ENCODE measurements at regions not wholly inside any gene's neighbourhood (a gene's known extent, or its start where the extent isn't known, plus 50 kb on each side); places are given as distances from the start of the nearest gene placed in this dataset.

DNA sequence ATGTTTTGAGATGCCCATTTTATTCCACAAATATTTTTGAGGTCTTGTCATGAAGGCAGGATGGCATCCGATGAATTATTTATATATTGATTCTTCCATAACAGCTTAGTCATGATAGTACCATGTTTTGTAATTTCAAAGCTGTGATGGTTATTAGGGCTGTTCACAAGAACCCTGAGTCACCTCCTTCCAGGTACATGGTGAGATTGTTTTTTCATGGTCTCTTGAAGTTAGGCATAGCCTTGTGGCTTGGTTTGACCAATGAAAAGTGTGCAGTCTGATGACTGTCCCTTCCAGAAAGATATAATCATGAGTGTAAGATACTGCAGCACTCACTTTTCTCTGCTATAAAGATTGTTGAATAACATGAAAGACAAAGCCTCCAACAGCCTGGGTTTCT, 274.8 kb downstream of the FGFR2 start:
- no peak for TF ChIP-seq EP300 (conservative IDR thresholded peaks at IDR 0.05; ENCODE audit: poor library complexity, severe bottlenecking)
- no peak for TF ChIP-seq SMC3 (conservative IDR thresholded peaks at IDR 0.05; ENCODE audit: poor library complexity)
- no peak for TF ChIP-seq TAF1 (IDR thresholded peaks at IDR 0.05; ENCODE audit: low read depth)
- no peak for TF ChIP-seq EZH2 (IDR thresholded peaks at IDR 0.05; ENCODE audit: borderline replicate concordance, insufficient read depth, low read length, poor library complexity, severe bottlenecking)
- TF ChIP-seq, protein P1, sequence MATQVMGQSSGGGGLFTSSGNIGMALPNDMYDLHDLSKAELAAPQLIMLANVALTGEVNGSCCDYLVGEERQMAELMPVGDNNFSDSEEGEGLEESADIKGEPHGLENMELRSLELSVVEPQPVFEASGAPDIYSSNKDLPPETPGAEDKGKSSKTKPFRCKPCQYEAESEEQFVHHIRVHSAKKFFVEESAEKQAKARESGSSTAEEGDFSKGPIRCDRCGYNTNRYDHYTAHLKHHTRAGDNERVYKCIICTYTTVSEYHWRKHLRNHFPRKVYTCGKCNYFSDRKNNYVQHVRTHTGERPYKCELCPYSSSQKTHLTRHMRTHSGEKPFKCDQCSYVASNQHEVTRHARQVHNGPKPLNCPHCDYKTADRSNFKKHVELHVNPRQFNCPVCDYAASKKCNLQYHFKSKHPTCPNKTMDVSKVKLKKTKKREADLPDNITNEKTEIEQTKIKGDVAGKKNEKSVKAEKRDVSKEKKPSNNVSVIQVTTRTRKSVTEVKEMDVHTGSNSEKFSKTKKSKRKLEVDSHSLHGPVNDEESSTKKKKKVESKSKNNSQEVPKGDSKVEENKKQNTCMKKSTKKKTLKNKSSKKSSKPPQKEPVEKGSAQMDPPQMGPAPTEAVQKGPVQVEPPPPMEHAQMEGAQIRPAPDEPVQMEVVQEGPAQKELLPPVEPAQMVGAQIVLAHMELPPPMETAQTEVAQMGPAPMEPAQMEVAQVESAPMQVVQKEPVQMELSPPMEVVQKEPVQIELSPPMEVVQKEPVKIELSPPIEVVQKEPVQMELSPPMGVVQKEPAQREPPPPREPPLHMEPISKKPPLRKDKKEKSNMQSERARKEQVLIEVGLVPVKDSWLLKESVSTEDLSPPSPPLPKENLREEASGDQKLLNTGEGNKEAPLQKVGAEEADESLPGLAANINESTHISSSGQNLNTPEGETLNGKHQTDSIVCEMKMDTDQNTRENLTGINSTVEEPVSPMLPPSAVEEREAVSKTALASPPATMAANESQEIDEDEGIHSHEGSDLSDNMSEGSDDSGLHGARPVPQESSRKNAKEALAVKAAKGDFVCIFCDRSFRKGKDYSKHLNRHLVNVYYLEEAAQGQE (IDR thresholded peaks at IDR 0.05; ENCODE audit: borderline replicate concordance): no peak
- TF ChIP-seq POLR2AphosphoS5 (IDR thresholded peaks at IDR 0.05): no peak
- TF ChIP-seq MXI1 (conservative IDR thresholded peaks at IDR 0.05; ENCODE audit: poor library complexity, severe bottlenecking): no peak
- TF ChIP-seq RAD21 (conservative IDR thresholded peaks at IDR 0.05): no peak
- TF ChIP-seq CTCF (IDR thresholded peaks at IDR 0.05; ENCODE audit: poor library complexity, severe bottlenecking): no peak
- Histone ChIP-seq H3K27ac (ENCODE audit: low read length) (no peak overlapping the region), H3K9me3 (ENCODE audit: low read length) (no peaks in the 10 kb centered on the region), H3K79me2 (replicated peaks; ENCODE audit: insufficient read depth, low read length) (no peaks in the 10 kb centered on the region), H3K4me2 (ENCODE audit: low read length) (no peak overlapping the region), H3K9ac (ENCODE audit: low read length) (no peak overlapping the region), H3K36me3 (ENCODE audit: insufficient read depth, low read length) (no peaks in the 10 kb centered on the region), H3K27me3 (ENCODE audit: insufficient read depth, low read depth, low read length) (peaks cover 4% of the 10 kb centered on the region), H2AFZ (ENCODE audit: low read depth, low read length) (no peak overlapping the region), H4K20me1 (ENCODE audit: insufficient read depth) (no peaks in the 10 kb centered on the region), H3K4me3 (ENCODE audit: low read length) (no peak overlapping the region), H3K9me2 (ENCODE audit: insufficient read depth, low read length) (no peaks in the 10 kb centered on the region), H3F3A (ENCODE audit: insufficient read depth, low read length, poor library complexity, severe bottlenecking) (no peaks in the 10 kb centered on the region)

DNA sequence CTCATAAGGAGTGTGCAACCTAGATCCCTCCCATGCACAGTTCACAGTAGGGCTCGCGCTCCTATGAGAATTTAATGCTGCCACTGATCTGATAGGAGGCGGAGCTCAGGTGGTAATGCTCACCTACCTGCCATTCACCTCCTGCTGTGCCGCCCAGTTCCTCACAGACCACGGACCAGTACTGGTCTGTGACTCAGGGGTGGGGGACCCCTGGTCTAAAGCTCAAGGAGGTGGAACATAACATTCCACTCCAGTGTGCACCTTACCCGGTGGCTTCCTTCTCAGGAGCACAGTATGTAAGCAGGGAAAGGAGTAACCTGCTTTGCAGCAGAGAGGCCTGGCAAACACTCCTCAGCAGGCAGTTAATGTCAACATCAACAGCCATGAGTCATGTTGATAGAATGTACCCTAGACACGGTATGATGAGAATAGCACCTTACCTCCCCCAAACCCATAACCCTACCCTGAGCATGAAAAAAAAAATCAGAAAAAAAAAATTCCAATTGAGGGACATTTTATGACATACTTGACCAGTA, 273.5 kb downstream of the FGFR2 start:
- Histone ChIP-seq H3F3A (ENCODE audit: insufficient read depth, low read length, poor library complexity, severe bottlenecking) (no peaks in the 10 kb centered on the region), H2AFZ (ENCODE audit: low read depth, low read length) (no peak overlapping the region), H3K27me3 (ENCODE audit: insufficient read depth, low read depth, low read length) (peaks cover 6% of the 10 kb centered on the region), H3K79me2 (replicated peaks; ENCODE audit: insufficient read depth, low read length) (no peaks in the 10 kb centered on the region), H3K36me3 (ENCODE audit: insufficient read depth, low read length) (no peaks in the 10 kb centered on the region), H3K9ac (ENCODE audit: low read length) (no peak overlapping the region), H3K4me3 (ENCODE audit: low read length) (no peak overlapping the region), H3K9me2 (ENCODE audit: insufficient read depth, low read length) (no peaks in the 10 kb centered on the region), H3K4me2 (ENCODE audit: low read length) (no peak overlapping the region), H4K20me1 (ENCODE audit: insufficient read depth) (no peaks in the 10 kb centered on the region), H3K27ac (ENCODE audit: low read length) (no peak overlapping the region), H3K9me3 (ENCODE audit: low read length) (no peaks in the 10 kb centered on the region)
- TF ChIP-seq POLR2AphosphoS5 (IDR thresholded peaks at IDR 0.05) (no peak), RAD21 (conservative IDR thresholded peaks at IDR 0.05) (no peak)
- TF ChIP-seq, protein P1 (IDR thresholded peaks at IDR 0.05; ENCODE audit: borderline replicate concordance): no peak
